A549 (cell line): ENCODE measurements at regions not wholly inside any gene's neighbourhood (a gene's known extent, or its start where the extent isn't known, plus 50 kb on each side); places are given as distances from the start of the nearest gene placed in this dataset.

Experiments used
- ATAC-seq, 2 experiments: fragments of 200-7000 bp in 1 of 2; fragments of >200 bp in 1 of 2; cut with Nextera tagmentation in 1 of 2; cut with Tn5 transposase in 1 of 2; 3 replicates each; pipeline versions ENCODE4 v1.8.0 to v1.9.1; 2018 to 2020; ENCODE audit warnings: mild to moderate bottlenecking in 1 of 2, moderate library complexity in 1 of 2
- CTCF ChIA-PET: fragments of 300-600 bp; sonication (Branson Sonifier 250); formaldehyde crosslinking; extraction: SDS; loops from one replicate; lab custom pipeline; 2021; ENCODE audit warnings: antibody characterized with exemption, inconsistent platforms; lab: Yijun Ruan, JAX
- POLR2A ChIA-PET: fragments of 350-600 bp; formaldehyde crosslinking; extraction: SDS; loops from one replicate; lab custom pipeline; 2021; ENCODE audit warnings: antibody characterized with exemption, inconsistent platforms; lab: Yijun Ruan, JAX
- DNase-seq, 2 experiments: peaks; one replicate each; pipeline versions ENCODE4 v3.0.0 to v3.0.0-alpha.2; 2011 to 2016; ENCODE audit warnings: low read depth in 1 of 2, low spot score in 1 of 2
- FAIRE-seq: peaks from 2 replicates; lab custom pipeline; 2011; peaks lifted over from hg19 to GRCh38; lab: Jason Lieb, UNC
- H3K27ac ChIP-seq, 2 experiments: fragments of >200 bp; sonication (Bioruptor Twin); formaldehyde crosslinking; 3 replicates each; pipeline ENCODE4 v1.5.1; 2016 to 2017
- H3K4me1 ChIP-seq: fragments of >200 bp; sonication (Bioruptor Twin); formaldehyde crosslinking; 3 replicates; pipeline ENCODE4 v1.6.1; 2016
- H3K4me2 ChIP-seq: fragments of >200 bp; sonication (Bioruptor Twin); formaldehyde crosslinking; 3 replicates; pipeline ENCODE4 v1.6.1; 2016
- H3K4me3 ChIP-seq: fragments of >200 bp; sonication (Bioruptor Twin); formaldehyde crosslinking; 3 replicates; pipeline ENCODE4 v1.5.1; 2016
- H3K9me3 ChIP-seq: fragments of >200 bp; sonication (Bioruptor Twin); formaldehyde crosslinking; 3 replicates; pipeline ENCODE4 v1.6.1; 2016
- BHLHE40 ChIP-seq: IDR thresholded peaks from 2 replicates; pipeline ENCODE4 v1.6.1; 2012; ENCODE audit warnings: low read depth, low read length, inconsistent platforms
- CBX8 ChIP-seq: fragments of 200-600 bp; sonication (generic); IDR thresholded peaks from 2 replicates; pipeline ENCODE4 v1.6.1; 2016
- CEBPB ChIP-seq, 2 experiments: fragments of >200 bp in 1 of 2; sonication (Bioruptor Twin) in 1 of 2; formaldehyde crosslinking in 1 of 2; IDR thresholded peaks; 2 replicates each; pipeline ENCODE4 v1.6.1; 2012 to 2016
- CHD2 ChIP-seq: fragments of 150-350 bp; IDR thresholded peaks from 2 replicates; pipeline ENCODE4 v1.6.1; 2014; ENCODE audit warnings: low read length; ENCODE audit not compliant: partially characterized antibody
- EHF ChIP-seq: fragments of 250-450 bp; sonication (Bioruptor Pico); IDR thresholded peaks from 2 replicates; pipeline ENCODE4 v1.5.0; 2020; ENCODE audit warnings: mild to moderate bottlenecking
- GATA3 ChIP-seq: IDR thresholded peaks from 2 replicates; pipeline ENCODE4 v1.6.1; 2012; ENCODE audit warnings: borderline replicate concordance
- HDAC2 ChIP-seq: fragments of 200-600 bp; sonication (generic); IDR thresholded peaks from 2 replicates; pipeline ENCODE4 v1.6.1; 2016
- HEYL ChIP-seq: fragments of 250-450 bp; sonication (Bioruptor Pico); IDR thresholded peaks from 2 replicates; pipeline ENCODE4 v1.8.0; 2021; ENCODE audit warnings: mild to moderate bottlenecking, moderate library complexity
- HOXA7 ChIP-seq: fragments of 250-450 bp; sonication (Bioruptor Pico); IDR thresholded peaks from 2 replicates; pipeline ENCODE4 v1.5.0; 2020; ENCODE audit warnings: mild to moderate bottlenecking, moderate library complexity
- JUNB ChIP-seq: fragments of >200 bp; sonication (Bioruptor Twin); formaldehyde crosslinking; IDR thresholded peaks from 2 replicates; pipeline ENCODE4 v1.6.1; 2016
- KDM5A ChIP-seq: fragments of 200-600 bp; sonication (generic); IDR thresholded peaks from 2 replicates; pipeline ENCODE4 v1.6.1; 2016; ENCODE audit warnings: antibody characterized with exemption, mild to moderate bottlenecking
- MAZ ChIP-seq: fragments of 150-350 bp; IDR thresholded peaks from 2 replicates; pipeline ENCODE4 v1.6.1; 2014; ENCODE audit warnings: antibody characterized with exemption, low read depth, low read length, borderline replicate concordance
- NFE2L2 ChIP-seq: fragments of 150-350 bp; conservative IDR thresholded peaks from 2 replicates; pipeline ENCODE4 v1.6.1; 2014; ENCODE audit warnings: low read length
- NR3C1 ChIP-seq: fragments of >200 bp; sonication (Bioruptor Twin); formaldehyde crosslinking; IDR thresholded peaks from 3 replicates; pipeline ENCODE4 v1.6.1; 2017
- POLR2A ChIP-seq: IDR thresholded peaks from 2 replicates; pipeline ENCODE4 v1.6.1; 2012; ENCODE audit warnings: mild to moderate bottlenecking, low read length
- RAD21 ChIP-seq, 2 experiments: fragments of >200 bp in 1 of 2; sonication (Bioruptor Twin) in 1 of 2; formaldehyde crosslinking in 1 of 2; IDR thresholded peaks in 1 of 2; conservative IDR thresholded peaks in 1 of 2; 2 replicates in 1 of 2; 3 replicates in 1 of 2; pipeline ENCODE4 v1.6.1; 2012 to 2018; ENCODE audit warnings: inconsistent platforms in 1 of 2
- RCOR1 ChIP-seq: fragments of 150-350 bp; IDR thresholded peaks from 2 replicates; pipeline ENCODE4 v1.6.1; 2014; ENCODE audit warnings: antibody characterized with exemption, low read length, low read depth
- RFX5 ChIP-seq: fragments of 450-650 bp; IDR thresholded peaks from 2 replicates; pipeline ENCODE4 v1.7.1; 2014; ENCODE audit warnings: antibody characterized with exemption, mild to moderate bottlenecking, moderate library complexity
- WGBS: methylation state at CpG from one replicate; pipeline ENCODE4 v1.1.6; 2017; ENCODE audit errors: missing lambda C conversion rate; 5-methylcytosine and 5-hydroxymethylcytosine counted together
- TF ChIP-seq, protein P1 (sequence below): fragments of 250-450 bp; sonication (Bioruptor Pico); IDR thresholded peaks from 2 replicates; pipeline ENCODE4 v1.5.0; 2021; ENCODE audit warnings: mild to moderate bottlenecking, moderate library complexity, borderline replicate concordance
- TF ChIP-seq, protein P2 (sequence below): fragments of 150-350 bp; IDR thresholded peaks from 2 replicates; pipeline ENCODE4 v1.6.1; 2014; ENCODE audit warnings: low read depth, mild to moderate bottlenecking, low read length
- TF ChIP-seq, protein P3 (sequence below): fragments of >200 bp; sonication (Bioruptor Twin); formaldehyde crosslinking; IDR thresholded peaks from 2 replicates; pipeline ENCODE4 v1.6.1; 2016
- TF ChIP-seq, protein P4 (sequence below): fragments of 450-650 bp; IDR thresholded peaks from 2 replicates; pipeline ENCODE4 v1.6.1; 2014; ENCODE audit warnings: antibody characterized with exemption
- TF ChIP-seq, protein P5 (sequence below): IDR thresholded peaks from 2 replicates; pipeline ENCODE4 v1.6.1; 2012
- TF ChIP-seq, protein P6 (sequence below): fragments of >200 bp; sonication (Bioruptor Twin); formaldehyde crosslinking; IDR thresholded peaks from 3 replicates; pipeline ENCODE4 v1.6.1; 2016

DNA sequence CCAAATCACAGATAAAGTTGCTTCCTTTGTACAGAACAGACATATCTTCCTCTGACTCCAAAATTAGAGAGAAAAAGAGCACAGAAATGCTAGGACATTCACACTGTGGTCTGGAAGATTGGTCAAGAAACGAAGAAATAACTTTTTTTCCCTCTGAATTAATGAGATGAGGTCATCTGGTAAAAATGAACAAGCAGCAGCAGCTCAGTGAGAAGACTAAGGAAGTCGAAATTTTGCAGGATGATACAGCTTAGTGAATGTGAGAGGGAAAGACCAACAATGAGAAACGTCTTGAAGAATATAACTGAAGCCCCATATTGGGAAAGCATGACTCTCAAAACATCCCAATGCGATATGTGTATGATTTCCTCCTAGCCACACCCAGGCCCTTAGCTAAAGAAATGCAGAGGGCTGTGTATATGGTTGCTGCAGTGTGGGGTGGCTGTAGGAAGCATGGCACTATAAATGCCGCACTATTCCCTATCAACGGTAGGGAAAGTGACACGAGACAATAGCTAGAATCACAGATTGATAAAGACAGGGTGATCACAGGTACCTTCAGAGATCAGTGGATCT lies 208.6 kb downstream of the VEGFC start:
- CTCF ChIA-PET = interaction anchor here (1.3 kb wide), 1 partner anchor 21 kb away, joined by 4 read pairs; no protein-coding TSS in a partner anchor
- Histone ChIP-seq H3K4me3 (no peak overlapping the region), H3K9me3 (no peaks in the 10 kb centered on the region), H3K4me1 (peaks cover 10% of the 10 kb centered on the region), H3K4me2 (no peak overlapping the region), H3K27ac (no peak overlapping the region)
- POLR2A ChIA-PET = no interaction called here
- DNase-seq (no peak), FAIRE-seq (no peak), ATAC-seq (no peak)
- 66% methylated on average over 7 of the region's 7 CpGs for WGBS
- TF ChIP-seq, protein P1, sequence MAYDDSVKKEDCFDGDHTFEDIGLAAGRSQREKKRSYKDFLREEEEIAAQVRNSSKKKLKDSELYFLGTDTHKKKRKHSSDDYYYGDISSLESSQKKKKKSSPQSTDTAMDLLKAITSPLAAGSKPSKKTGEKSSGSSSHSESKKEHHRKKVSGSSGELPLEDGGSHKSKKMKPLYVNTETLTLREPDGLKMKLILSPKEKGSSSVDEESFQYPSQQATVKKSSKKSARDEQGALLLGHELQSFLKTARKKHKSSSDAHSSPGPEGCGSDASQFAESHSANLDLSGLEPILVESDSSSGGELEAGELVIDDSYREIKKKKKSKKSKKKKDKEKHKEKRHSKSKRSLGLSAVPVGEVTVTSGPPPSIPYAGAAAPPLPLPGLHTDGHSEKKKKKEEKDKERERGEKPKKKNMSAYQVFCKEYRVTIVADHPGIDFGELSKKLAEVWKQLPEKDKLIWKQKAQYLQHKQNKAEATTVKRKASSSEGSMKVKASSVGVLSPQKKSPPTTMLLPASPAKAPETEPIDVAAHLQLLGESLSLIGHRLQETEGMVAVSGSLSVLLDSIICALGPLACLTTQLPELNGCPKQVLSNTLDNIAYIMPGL = no peak
- no peak for TF ChIP-seq HEYL (CRISPR knock-in tag)
- TF ChIP-seq RFX5 = no peak
- TF ChIP-seq, protein P2, sequence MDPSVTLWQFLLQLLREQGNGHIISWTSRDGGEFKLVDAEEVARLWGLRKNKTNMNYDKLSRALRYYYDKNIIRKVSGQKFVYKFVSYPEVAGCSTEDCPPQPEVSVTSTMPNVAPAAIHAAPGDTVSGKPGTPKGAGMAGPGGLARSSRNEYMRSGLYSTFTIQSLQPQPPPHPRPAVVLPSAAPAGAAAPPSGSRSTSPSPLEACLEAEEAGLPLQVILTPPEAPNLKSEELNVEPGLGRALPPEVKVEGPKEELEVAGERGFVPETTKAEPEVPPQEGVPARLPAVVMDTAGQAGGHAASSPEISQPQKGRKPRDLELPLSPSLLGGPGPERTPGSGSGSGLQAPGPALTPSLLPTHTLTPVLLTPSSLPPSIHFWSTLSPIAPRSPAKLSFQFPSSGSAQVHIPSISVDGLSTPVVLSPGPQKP = no peak
- no peak for TF ChIP-seq JUNB

DNA sequence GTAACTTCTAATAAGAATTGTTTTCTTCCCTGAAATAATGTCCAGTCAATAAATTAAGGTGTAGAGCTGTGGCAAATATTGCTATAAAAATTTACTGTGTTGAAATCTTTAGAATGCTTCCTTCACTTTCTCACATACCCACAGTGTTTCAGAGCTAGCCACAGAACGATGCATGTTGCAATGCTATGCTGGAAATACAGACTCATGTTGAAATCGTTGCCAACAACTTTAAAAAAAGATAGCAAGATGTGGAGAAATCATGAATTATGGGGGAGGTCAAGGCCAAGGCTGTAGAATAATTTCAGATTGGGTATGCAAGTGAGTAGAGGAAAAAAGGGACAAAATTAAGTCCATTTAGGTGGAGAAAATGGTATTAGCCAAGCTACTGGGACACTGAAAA lies 204.8 kb downstream of the VEGFC start:
- no peak for DNase-seq
- no peak for ATAC-seq
- FAIRE-seq = no peak
- Histone ChIP-seq H3K27ac (no peak overlapping the region), H3K4me2 (no peak overlapping the region), H3K4me1 (no peaks in the 10 kb centered on the region), H3K4me3 (no peak overlapping the region), H3K9me3 (0 out of 3 replicates have a peak, but pooled peaks cover 5% of the 10 kb centered on the region)
- 24% methylated on average over 2 of the region's 2 CpGs for WGBS
- ChIA-PET CTCF (no interaction called here), POLR2A (no interaction called here)
- no peak for TF ChIP-seq HEYL (CRISPR knock-in tag)
- TF ChIP-seq, protein P3, sequence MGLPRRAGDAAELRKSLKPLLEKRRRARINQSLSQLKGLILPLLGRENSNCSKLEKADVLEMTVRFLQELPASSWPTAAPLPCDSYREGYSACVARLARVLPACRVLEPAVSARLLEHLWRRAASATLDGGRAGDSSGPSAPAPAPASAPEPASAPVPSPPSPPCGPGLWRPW = peak; percentile 15; the same call in 1 of the 2 replicates

DNA sequence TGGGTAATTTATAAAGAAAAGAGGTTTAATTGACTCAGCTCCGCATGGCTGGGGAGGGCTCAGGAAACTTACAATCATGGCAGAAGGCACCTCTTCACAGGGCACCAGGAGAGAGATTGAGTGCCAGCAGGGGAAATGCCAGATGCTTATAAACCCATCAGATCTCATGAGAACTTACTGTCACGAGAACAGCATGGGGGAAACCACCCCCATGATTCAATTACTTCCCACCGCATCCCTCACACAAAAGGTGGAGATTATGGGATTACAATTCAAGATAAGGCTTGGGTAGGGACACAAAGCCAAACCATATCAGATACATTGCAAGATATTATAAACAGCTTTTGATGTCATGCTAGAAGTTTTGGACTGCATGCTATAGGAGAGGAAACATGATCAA lies 204.3 kb downstream of the VEGFC start:
- H3K27ac ChIP-seq = no peak overlapping the region
- FAIRE-seq (no peak), DNase-seq (no peak), ATAC-seq (no peak)
- no peak overlapping the region for H3K4me2 ChIP-seq
- TF ChIP-seq GATA3 = no peak
- 0 out of 3 replicates have a peak, but pooled peaks cover 5% of the 10 kb centered on the region for H3K9me3 ChIP-seq
- H3K4me1 ChIP-seq = no peaks in the 10 kb centered on the region
- CTCF ChIA-PET = no interaction called here
- 74% methylated on average over 3 of the region's 3 CpGs for WGBS
- POLR2A ChIA-PET = no interaction called here
- H3K4me3 ChIP-seq = no peak overlapping the region

DNA sequence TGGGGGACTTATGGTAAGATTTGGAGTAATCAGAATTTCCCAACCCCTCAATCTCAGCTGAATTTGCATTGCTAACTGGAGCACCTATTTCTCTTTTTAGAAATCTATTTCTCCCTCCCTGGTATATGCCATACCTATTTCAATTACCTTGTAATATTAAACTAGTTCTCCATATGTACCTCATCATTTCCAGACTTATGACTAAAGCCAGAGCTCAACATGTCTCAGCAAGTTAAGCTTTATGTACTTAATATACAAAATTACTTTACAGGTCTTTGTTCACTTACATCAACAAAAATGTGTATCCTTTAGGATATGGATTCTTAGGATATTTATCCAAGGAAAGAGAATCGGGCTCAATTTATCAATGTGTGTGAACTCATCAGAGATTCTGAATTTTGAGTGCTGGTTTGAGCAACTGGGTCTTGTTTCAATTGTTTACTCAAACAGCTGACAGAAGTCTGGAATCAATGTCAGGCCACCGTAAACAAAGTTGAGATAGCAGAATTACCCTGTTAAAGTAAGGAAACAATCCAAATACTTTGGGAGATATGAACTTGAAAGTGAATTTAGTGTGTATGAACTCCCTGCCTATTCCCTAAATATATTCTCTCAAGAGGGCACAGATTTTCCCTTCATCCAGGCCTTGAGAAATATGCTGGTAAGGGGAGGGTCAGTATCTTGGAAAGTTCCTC lies 199.6 kb downstream of the VEGFC start:
- CTCF ChIA-PET = interaction anchor here (0.6 to 1.1 kb wide), 2 partner anchors 19 to 743 kb away, joined by 3 read pairs; no protein-coding TSS in a partner anchor
- no peaks in the 10 kb centered on the region for H3K4me1 ChIP-seq
- POLR2A ChIA-PET = no interaction called here
- TF ChIP-seq CBX8 (no peak), CHD2 (no peak), RAD21 (conservative IDR thresholded peaks at IDR 0.05 in 1 of 2, IDR thresholded peaks at IDR 0.05 in 1 of 2) (no peak), CEBPB (IDR thresholded peaks at IDR 0.05) (no peak), NFE2L2 (no peak), RFX5 (no peak), EHF (CRISPR knock-in tag) (no peak), RCOR1 (no peak), NR3C1 (no peak), HDAC2 (no peak), POLR2A (no peak), BHLHE40 (no peak), MAZ (no peak), KDM5A (no peak), HOXA7 (CRISPR knock-in tag) (no peak)
- TF ChIP-seq, protein P4, sequence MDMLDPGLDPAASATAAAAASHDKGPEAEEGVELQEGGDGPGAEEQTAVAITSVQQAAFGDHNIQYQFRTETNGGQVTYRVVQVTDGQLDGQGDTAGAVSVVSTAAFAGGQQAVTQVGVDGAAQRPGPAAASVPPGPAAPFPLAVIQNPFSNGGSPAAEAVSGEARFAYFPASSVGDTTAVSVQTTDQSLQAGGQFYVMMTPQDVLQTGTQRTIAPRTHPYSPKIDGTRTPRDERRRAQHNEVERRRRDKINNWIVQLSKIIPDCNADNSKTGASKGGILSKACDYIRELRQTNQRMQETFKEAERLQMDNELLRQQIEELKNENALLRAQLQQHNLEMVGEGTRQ = no peak
- TF ChIP-seq, protein P5, sequence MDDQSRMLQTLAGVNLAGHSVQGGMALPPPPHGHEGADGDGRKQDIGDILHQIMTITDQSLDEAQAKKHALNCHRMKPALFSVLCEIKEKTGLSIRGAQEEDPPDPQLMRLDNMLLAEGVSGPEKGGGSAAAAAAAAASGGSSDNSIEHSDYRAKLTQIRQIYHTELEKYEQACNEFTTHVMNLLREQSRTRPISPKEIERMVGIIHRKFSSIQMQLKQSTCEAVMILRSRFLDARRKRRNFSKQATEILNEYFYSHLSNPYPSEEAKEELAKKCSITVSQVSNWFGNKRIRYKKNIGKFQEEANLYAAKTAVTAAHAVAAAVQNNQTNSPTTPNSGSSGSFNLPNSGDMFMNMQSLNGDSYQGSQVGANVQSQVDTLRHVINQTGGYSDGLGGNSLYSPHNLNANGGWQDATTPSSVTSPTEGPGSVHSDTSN = no peak
- TF ChIP-seq, protein P6, sequence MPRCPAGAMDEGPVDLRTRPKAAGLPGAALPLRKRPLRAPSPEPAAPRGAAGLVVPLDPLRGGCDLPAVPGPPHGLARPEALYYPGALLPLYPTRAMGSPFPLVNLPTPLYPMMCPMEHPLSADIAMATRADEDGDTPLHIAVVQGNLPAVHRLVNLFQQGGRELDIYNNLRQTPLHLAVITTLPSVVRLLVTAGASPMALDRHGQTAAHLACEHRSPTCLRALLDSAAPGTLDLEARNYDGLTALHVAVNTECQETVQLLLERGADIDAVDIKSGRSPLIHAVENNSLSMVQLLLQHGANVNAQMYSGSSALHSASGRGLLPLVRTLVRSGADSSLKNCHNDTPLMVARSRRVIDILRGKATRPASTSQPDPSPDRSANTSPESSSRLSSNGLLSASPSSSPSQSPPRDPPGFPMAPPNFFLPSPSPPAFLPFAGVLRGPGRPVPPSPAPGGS = no peak
- TF ChIP-seq, protein P3 = no peak

More for the DNA sequence above, 199.6 kb downstream of the VEGFC start:
- Histone ChIP-seq H3K4me2 (no peak overlapping the region), H3K9me3 (0 out of 3 replicates have a peak, but pooled peaks cover 5% of the 10 kb centered on the region), H3K27ac (no peak overlapping the region), H3K4me3 (no peak overlapping the region)
- FAIRE-seq = no peak
- no peak for DNase-seq
- no peak for ATAC-seq
- 73% methylated on average over 2 of the region's 2 CpGs for WGBS
